Astrocyte (in vitro differentiated cells and primary cell): ENCODE measurements at regions not wholly inside any gene's neighbourhood (a gene's known extent, or its start where the extent isn't known, plus 50 kb on each side); places are given as distances from the start of the nearest gene placed in this dataset.
A peak's percentile ranks its signal among the peaks of the same experiment; 100 is the strongest.

Experiments used
- DNase-seq: peaks from one replicate; pipeline ENCODE4 v3.0.0-alpha.2; 2010; ENCODE audit warnings: low read depth
- FAIRE-seq: peaks from 2 replicates; lab custom pipeline; 2011; peaks lifted over from hg19 to GRCh38; lab: Jason Lieb, UNC
- H2AFZ ChIP-seq: 2 replicates; pipeline ENCODE4 v1.6.0; 2012; ENCODE audit warnings: low read depth, low read length, inconsistent platforms
- H3K27ac ChIP-seq: 2 replicates; pipeline ENCODE4 v1.5.1; 2011; ENCODE audit warnings: low read depth, low read length, inconsistent platforms
- H3K27me3 ChIP-seq: 2 replicates; pipeline ENCODE4 v1.6.0; 2011; ENCODE audit warnings: low read length, inconsistent platforms; ENCODE audit not compliant: insufficient read depth
- H3K36me3 ChIP-seq: 2 replicates; pipeline ENCODE4 v1.5.1; 2011; ENCODE audit warnings: low read length, inconsistent platforms; ENCODE audit not compliant: insufficient read depth
- H3K4me1 ChIP-seq: 2 replicates; pipeline ENCODE4 v1.5.1; 2011; ENCODE audit warnings: low read length, inconsistent platforms; ENCODE audit not compliant: insufficient read depth
- H3K4me2 ChIP-seq: 2 replicates; pipeline ENCODE4 v1.6.0; 2012; ENCODE audit warnings: low read length, inconsistent platforms
- H3K4me3 ChIP-seq: 2 replicates; pipeline ENCODE4 v1.5.1; 2011; ENCODE audit warnings: low read depth, mild to moderate bottlenecking, low read length, inconsistent platforms; ENCODE audit not compliant: insufficient read depth
- H3K79me2 ChIP-seq: 2 replicates; pipeline ENCODE4 v1.6.0; 2012; ENCODE audit warnings: mild to moderate bottlenecking, low read length, inconsistent platforms; ENCODE audit not compliant: insufficient read depth
- H3K9ac ChIP-seq: 2 replicates; pipeline ENCODE4 v1.6.0; 2012; ENCODE audit warnings: mild to moderate bottlenecking, low read length, inconsistent platforms
- H3K9me3 ChIP-seq: 2 replicates; pipeline ENCODE4 v1.5.1; 2012; ENCODE audit warnings: low read depth, mild to moderate bottlenecking, low read length, inconsistent platforms; ENCODE audit not compliant: insufficient read depth
- H4K20me1 ChIP-seq: 2 replicates; pipeline ENCODE4 v1.6.0; 2012; ENCODE audit warnings: low read length, inconsistent platforms; ENCODE audit not compliant: insufficient read depth
- H3K27ac Mint-ChIP-seq: one replicate; pipeline ENCODE4 v1.8.0; 2021; ENCODE audit warnings: mild to moderate bottlenecking, mixed read lengths; ENCODE audit not compliant: unreplicated experiment
- H3K27me3 Mint-ChIP-seq: one replicate; pipeline ENCODE4 v1.8.0; 2021; ENCODE audit warnings: low read depth, mixed read lengths; ENCODE audit not compliant: unreplicated experiment
- H3K36me3 Mint-ChIP-seq: one replicate; pipeline ENCODE4 v1.8.0; 2021; ENCODE audit warnings: low read depth, mixed read lengths; ENCODE audit not compliant: unreplicated experiment
- H3K4me1 Mint-ChIP-seq: one replicate; pipeline ENCODE4 v1.8.0; 2021; ENCODE audit warnings: low read depth, mixed read lengths; ENCODE audit not compliant: unreplicated experiment
- H3K4me3 Mint-ChIP-seq: one replicate; pipeline ENCODE4 v1.8.0; 2021; ENCODE audit warnings: mild to moderate bottlenecking, moderate library complexity, mixed read lengths; ENCODE audit not compliant: unreplicated experiment
- H3K9me3 Mint-ChIP-seq: one replicate; pipeline ENCODE4 v1.8.0; 2021; ENCODE audit warnings: mild to moderate bottlenecking, mixed read lengths; ENCODE audit not compliant: unreplicated experiment
- EZH2 ChIP-seq: IDR thresholded peaks from 2 replicates; pipeline ENCODE4 v1.6.1; 2012; ENCODE audit warnings: mild to moderate bottlenecking, low read length, inconsistent platforms; ENCODE audit not compliant: insufficient read depth
- TF ChIP-seq, protein P1 (sequence below): IDR thresholded peaks from 2 replicates; pipeline ENCODE4 v1.5.1; 2011; ENCODE audit warnings: low read depth, mild to moderate bottlenecking, inconsistent platforms, low read length, moderate library complexity; ENCODE audit not compliant: insufficient read depth

DNA sequence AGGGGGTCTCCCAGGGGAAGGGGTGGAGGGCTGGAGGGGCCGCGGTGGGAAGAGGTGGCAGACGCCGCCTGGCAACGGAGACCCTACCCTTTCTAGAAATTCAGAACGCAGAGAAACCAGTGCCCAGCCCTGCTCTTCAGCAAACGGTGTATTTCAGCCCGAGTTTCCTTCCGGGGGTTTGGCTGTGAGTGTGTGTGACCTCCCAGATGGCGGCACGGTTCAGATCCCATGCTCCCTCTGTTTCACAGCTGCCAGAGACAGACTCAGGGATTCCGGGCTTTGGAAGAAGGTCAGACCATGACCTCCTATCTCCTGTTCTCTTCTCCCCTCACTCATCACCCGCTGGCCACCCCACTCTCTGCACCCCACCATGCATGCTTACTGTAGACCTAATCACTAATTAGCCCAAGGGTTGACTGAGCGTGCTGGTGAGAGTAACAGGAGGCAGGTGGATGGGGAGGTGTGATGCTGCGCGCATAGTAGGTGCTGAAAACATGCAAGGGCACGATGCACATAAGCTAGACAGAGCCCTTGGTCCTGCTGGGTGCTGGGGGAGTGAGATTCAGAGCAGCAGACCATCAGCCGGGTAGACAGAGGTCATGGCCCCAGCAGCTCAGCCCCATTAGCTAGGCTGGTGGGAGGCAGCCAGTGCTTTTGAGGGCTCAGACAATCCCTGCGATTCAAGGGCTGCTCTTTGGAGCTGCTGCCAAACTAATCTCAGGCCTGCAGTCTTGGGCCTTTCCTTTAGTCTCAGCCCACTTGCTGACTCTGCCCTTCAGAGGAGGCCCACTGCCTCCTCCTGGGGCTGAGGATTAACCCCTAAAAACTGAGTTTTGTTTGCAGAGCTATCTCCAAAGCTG lies 256.5 kb upstream of the CADM1 start:
- Mint-ChIP-seq H3K27me3 (peaks cover 14% of the 10 kb centered on the region), H3K4me1 (peaks cover 23% of the 10 kb centered on the region), H3K36me3 (peaks cover 7% of the 10 kb centered on the region), H3K27ac (no peak overlapping the region), H3K9me3 (peaks cover 2% of the 10 kb centered on the region), H3K4me3 (peak overlapping the region; percentile 67)
- no peaks in the 10 kb centered on the region for H3K9me3 ChIP-seq
- peaks cover 15% of the 10 kb centered on the region for H3K4me1 ChIP-seq
- FAIRE-seq: no peak
- peak overlapping the region; percentile 60 for H3K4me3 ChIP-seq
- no peak overlapping the region for H3K27ac ChIP-seq
- H3K27me3 ChIP-seq: peaks cover 3% of the 10 kb centered on the region
- peak overlapping the region; percentile 86 for H3K4me2 ChIP-seq
- no peaks in the 10 kb centered on the region for H3K79me2 ChIP-seq
- H3K36me3 ChIP-seq: no peaks in the 10 kb centered on the region
- H4K20me1 ChIP-seq: no peaks in the 10 kb centered on the region
- TF ChIP-seq, protein P1, sequence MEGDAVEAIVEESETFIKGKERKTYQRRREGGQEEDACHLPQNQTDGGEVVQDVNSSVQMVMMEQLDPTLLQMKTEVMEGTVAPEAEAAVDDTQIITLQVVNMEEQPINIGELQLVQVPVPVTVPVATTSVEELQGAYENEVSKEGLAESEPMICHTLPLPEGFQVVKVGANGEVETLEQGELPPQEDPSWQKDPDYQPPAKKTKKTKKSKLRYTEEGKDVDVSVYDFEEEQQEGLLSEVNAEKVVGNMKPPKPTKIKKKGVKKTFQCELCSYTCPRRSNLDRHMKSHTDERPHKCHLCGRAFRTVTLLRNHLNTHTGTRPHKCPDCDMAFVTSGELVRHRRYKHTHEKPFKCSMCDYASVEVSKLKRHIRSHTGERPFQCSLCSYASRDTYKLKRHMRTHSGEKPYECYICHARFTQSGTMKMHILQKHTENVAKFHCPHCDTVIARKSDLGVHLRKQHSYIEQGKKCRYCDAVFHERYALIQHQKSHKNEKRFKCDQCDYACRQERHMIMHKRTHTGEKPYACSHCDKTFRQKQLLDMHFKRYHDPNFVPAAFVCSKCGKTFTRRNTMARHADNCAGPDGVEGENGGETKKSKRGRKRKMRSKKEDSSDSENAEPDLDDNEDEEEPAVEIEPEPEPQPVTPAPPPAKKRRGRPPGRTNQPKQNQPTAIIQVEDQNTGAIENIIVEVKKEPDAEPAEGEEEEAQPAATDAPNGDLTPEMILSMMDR: no peak
- TF ChIP-seq EZH2: no peak
- no peak for DNase-seq
- H3K9ac ChIP-seq: peak overlapping the region; percentile 72
- peak overlapping the region; percentile 94 for H2AFZ ChIP-seq

DNA sequence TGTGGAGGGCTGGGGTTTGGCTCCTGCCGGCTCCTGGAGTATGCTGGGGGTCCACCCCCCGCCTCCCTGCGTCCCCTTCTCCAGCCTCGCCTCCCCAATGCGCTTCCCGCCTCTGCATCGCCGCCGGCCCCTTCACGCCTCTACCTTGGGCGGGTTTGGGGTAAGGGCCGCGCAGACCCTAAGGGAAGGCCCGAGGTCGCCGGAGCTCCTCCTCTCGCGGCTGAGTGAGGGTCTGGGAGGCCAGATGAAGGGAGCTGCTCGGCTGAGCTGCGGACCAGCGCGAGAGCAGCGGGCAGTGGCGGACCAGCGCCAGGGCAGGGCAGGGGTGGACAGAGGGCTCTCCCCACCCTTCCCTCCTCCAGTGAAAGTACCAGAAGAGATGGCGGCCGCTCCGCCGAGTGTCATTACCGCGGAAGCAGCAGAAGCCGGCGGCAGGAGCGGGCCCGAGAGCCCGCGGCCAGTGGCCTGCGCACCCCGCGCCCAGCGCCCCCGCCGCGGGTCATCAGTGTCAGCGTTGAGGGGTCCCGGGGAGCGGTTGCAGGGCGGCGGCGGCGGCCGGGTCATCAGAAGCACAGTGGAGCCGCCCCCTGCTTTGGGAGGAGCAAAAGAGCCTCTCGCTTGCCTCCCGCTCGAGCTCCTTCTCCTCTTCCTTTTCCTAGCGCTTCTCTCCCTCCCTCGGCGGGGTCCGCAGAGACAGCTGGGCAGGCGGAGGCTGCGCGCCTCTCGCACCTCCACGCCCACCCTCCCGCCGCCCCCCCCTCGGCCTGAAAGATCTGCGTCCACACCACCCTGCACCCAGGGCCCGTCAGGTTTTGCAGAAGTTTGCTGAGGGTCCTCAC lies 255.6 kb upstream of the CADM1 start:
- peaks cover 15% of the 10 kb centered on the region for H3K4me1 ChIP-seq
- no peaks in the 10 kb centered on the region for H3K36me3 ChIP-seq
- no peak for FAIRE-seq
- peak overlapping the region; percentile 60 for H3K4me3 ChIP-seq
- DNase-seq: peak; percentile 10
- H3K9me3 ChIP-seq: no peaks in the 10 kb centered on the region
- Mint-ChIP-seq H3K9me3 (peaks cover 2% of the 10 kb centered on the region), H3K27ac (no peak overlapping the region), H3K27me3 (peaks cover 14% of the 10 kb centered on the region), H3K4me3 (peak overlapping the region; percentile 75), H3K4me1 (peaks cover 23% of the 10 kb centered on the region), H3K36me3 (peaks cover 7% of the 10 kb centered on the region)
- no peaks in the 10 kb centered on the region for H4K20me1 ChIP-seq
- H3K27ac ChIP-seq: no peak overlapping the region
- peaks cover 2% of the 10 kb centered on the region for H3K27me3 ChIP-seq
- TF ChIP-seq EZH2: no peak
- TF ChIP-seq, protein P1: no peak
- peak overlapping the region; percentile 86 for H3K4me2 ChIP-seq
- H3K9ac ChIP-seq: peak overlapping the region; percentile 72
- H3K79me2 ChIP-seq: no peaks in the 10 kb centered on the region
- peak overlapping the region; percentile 94 for H2AFZ ChIP-seq
